ENCODE measurements at regions not wholly inside any gene's neighbourhood (a gene's known extent, or its start where the extent isn't known, plus 50 kb on each side); places are given as distances from the start of the nearest gene placed in this dataset.
"Not testable (repeated sequence)": the region's sequence is repeated elsewhere in the genome, so short reads cannot be mapped to it uniquely, and the experiment has no call there.

- intact Hi-C loops (cut with DNase I): not testable (repeated sequence)
These were observed 166.0 kb upstream of the AUTS2 start for GRCh38 chr7:69432276-69432675.

GRCh38 chr7:69433081-69433480 lies 165.2 kb upstream of the AUTS2 start:
- intact Hi-C loops (cut with DNase I): no loop called here
- DNase-seq: no peak

More at GRCh38 chr7:69432276-69432675, 166.0 kb upstream of the AUTS2 start:
- DNase-seq: peak in 1 of 10 donors; percentile 55

DNA sequence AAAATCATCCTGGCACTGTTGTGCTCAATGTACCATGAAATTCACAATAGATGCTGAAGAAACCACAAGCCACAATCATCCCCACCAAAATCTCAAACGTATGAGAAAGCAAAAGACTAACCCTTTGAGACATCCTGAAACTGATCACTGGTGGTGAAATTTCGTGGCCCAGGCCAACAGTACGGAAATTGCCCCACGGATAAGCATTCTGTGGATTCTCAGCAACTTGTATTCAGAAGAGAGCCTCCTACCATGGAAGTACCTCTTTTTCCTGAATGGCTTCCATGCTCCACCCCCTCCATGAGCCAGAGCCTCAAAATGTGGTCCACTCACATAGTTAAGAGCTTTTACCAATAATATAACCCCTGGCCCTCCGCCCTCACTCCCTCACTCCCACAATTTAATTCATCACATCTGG lies 163.9 kb upstream of the AUTS2 start:
- peak in 1 of 10 donors; percentile 57 for DNase-seq
- intact Hi-C loops (cut with DNase I): no loop called here

DNA sequence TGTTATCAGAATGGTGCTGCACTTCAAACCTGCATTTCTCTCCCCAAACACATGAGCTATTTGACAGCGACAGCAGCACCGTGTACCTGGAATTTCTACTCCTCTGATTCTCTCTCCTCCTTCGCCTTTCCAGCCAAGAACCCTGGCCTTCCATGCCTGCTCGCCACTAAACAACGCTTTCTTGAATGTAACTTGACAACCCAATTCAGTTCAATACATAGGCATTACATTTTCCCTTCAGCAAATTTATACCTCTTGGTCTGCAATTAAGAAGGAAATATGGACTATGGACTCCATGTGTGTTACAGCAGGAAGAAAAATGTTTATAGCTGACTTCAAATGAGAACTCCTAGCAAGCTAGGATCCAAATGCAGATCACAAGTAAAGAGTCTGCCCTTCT lies 162.6 kb upstream of the AUTS2 start:
- peak in 1 of 10 donors; percentile 42 for DNase-seq
- intact Hi-C loops (cut with DNase I): no loop called here

- intact Hi-C loops (cut with DNase I): no loop called here
- DNase-seq: peak in 1 of 10 donors; percentile 10
These were observed 161.3 kb upstream of the AUTS2 start for GRCh38 chr7:69436946-69437345.

GRCh38 chr7:69438584-69439412 lies 159.5 kb upstream of the AUTS2 start:
- intact Hi-C loops (cut with DNase I): no loop called here
- peak in 1 of 10 donors; percentile 20 for DNase-seq

- intact Hi-C loops (cut with DNase I): no loop called here
These were observed 158.5 kb upstream of the AUTS2 start for GRCh38 chr7:69439636-69440325.

DNA sequence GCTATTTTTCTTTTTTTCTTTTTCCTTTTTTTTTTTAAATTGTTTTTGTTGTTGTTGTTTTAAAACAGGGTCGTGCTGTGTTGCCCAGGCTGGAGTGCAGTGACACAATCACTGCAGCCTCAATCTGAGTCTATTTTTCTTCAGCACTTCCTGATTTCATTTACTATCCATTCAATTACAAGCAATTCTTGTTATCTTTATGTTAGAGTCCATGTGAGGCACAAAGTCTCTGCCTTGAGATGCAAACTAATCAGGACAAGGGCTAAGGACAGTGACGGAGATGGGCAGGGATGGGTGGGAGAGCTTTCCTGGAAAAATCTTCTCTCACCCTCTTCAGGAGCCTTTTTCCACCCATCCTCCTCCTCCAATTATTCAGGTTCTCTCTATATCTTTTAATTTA lies 157.3 kb upstream of the AUTS2 start:
- DNase-seq: peak in 1 of 10 donors; percentile 13

More at GRCh38 chr7:69439636-69440325, 158.5 kb upstream of the AUTS2 start:
- DNase-seq: no peak

DNA sequence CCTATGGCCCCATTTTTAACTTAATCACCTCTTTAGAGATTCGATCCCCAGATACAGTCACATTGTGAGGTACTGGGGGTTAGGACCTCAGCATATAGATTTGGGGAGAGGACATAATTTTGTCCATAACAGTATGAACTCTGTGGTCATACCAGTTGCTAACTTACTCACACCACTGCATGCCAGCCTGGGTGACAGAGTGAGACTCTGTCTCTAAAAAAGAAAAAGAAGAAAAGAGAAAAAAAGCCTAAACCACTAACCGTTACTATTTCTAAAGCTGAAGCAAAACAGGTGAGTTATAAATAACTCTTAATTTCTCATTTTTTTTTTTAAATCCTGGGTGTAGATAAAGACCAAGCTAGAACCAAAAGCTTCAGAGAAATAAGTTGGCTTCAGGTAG lies 155.1 kb upstream of the AUTS2 start:
- intact Hi-C loops (cut with DNase I): no loop called here
- DNase-seq: no peak

More for the DNA sequence above, 157.3 kb upstream of the AUTS2 start:
- intact Hi-C loops (cut with DNase I): no loop called here

GRCh38 chr7:69445541-69445940 lies 152.7 kb upstream of the AUTS2 start:
- peak in 1 of 10 donors; percentile 31 for DNase-seq
- intact Hi-C loops (cut with DNase I): no loop called here

DNA sequence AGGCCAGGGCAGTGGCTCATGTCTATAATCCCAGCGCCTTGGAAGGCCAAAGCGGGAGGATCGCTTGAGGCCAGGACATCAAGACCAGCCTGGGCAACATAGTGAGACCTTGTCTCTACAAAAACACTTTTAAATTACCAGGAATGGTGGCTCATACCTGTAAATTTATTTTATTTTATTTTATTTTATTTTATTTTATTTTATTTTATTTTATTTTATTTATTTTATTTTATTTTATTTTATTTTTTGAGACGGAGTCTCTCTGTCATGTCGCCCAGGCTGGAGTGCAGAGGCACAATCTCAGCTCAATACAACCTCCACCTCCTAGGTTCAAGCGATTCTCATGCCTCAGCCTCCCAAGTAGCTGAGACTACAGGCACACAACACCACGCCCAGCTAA lies 152.1 kb upstream of the AUTS2 start:
- DNase-seq: peak in 1 of 10 donors; percentile 59
- intact Hi-C loops (cut with DNase I): not testable (repeated sequence)

- DNase-seq: peak in 1 of 10 donors; percentile 47
- intact Hi-C loops (cut with DNase I): no loop called here
These were observed 150.2 kb upstream of the AUTS2 start for GRCh38 chr7:69448071-69448470.

GRCh38 chr7:69450456-69450855 lies 147.8 kb upstream of the AUTS2 start:
- intact Hi-C loops (cut with DNase I): no loop called here
- DNase-seq: peak in 1 of 10 donors; percentile 31

GRCh38 chr7:69451715-69452114 lies 146.6 kb upstream of the AUTS2 start:
- intact Hi-C loops (cut with DNase I): no loop called here
- no peak for DNase-seq

DNA sequence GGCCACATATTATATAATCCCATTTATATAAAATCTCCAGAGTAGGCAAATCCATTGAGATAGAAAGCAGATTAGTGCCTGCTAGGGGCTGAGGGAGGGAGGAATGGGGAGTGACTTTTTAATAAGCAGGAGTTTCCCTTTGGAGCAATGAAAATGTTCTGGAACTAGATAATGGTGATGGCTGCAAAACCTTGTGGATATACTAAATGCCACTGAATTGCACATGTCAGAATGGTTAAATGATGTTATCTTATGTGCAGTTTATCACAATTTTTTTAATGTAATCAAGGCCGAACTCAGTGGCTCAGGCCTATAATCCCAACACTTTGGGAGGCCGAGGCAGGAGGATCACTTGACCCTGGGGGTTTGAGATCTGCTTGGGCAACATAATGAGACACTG lies 145.5 kb upstream of the AUTS2 start:
- no peak for DNase-seq
- intact Hi-C loops (cut with DNase I): no loop called here

DNA sequence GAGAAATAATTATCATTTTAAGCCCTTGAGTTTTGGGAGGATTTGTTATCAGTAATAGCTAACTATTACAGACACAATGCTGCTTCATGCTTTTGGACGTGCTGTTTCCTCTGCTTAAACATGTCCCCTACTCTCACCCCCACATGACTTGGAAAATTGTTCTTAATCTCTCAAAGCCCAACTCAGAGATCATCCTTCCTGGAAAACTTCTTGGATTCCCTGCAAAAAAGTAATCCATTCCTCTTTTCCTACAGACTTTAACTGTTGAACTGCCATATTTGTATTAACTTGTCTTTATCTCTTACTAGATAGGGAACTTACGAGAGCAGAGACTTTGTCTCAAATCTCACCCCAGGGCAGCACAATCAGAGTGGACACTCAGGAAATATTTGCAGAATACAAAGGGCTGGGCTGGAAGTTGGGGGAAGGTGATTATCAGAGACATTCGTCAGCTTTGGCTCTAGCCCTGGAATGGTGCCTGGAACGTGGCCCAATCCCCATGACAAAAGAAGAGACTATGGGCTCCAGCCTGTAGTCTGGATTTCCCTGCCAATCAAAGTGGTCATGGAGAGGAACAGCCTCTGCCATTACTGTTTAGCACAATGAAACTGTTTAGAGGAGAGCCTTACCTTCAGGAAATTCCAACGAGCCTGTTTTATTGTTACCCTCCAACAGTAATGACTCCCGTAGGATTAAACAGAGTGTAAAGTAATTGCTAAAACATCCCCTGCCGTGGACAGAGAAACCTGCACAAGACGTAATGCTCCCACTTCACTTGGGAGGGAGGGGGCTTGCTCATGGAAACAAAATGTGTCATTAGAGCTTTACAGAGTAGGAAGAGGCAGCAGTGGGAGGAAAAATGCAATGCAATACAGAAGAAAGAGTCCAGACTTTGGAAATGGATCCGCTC lies 140.4 kb upstream of the AUTS2 start:
- DNase-seq: no peak
- intact Hi-C loops (cut with DNase I): no loop called here

- intact Hi-C loops (cut with DNase I): no loop called here
- DNase-seq: no peak
These were observed 134.2 kb upstream of the AUTS2 start for GRCh38 chr7:69464035-69464434.

- intact Hi-C loops (cut with DNase I): no loop called here
- no peak for DNase-seq
These were observed 133.0 kb upstream of the AUTS2 start for GRCh38 chr7:69465262-69465661.

GRCh38 chr7:69467826-69468225 lies 130.4 kb upstream of the AUTS2 start:
- intact Hi-C loops (cut with DNase I): no loop called here
- no peak for DNase-seq

GRCh38 chr7:69476416-69476815 lies 121.9 kb upstream of the AUTS2 start:
- intact Hi-C loops (cut with DNase I): no loop called here

GRCh38 chr7:69482676-69483075 lies 115.6 kb upstream of the AUTS2 start:
- DNase-seq: no peak
- intact Hi-C loops (cut with DNase I): no loop called here

More at GRCh38 chr7:69476416-69476815, 121.9 kb upstream of the AUTS2 start:
- no peak for DNase-seq
